ENCODE measurements at regions not wholly inside any gene's neighbourhood (a gene's known extent, or its start where the extent isn't known, plus 50 kb on each side); places are given as distances from the start of the nearest gene placed in this dataset.

GRCh38 chr4:171461191-171461590, 352.0 kb upstream of the GALNTL6 start:
- Histone ChIP-seq H3K4me2 (ENCODE audit: low read length) (no peak overlapping the region), H3K9ac (ENCODE audit: low read length) (no peak overlapping the region), H3K27ac (ENCODE audit: low read depth, low read length) (no peak overlapping the region), H3K9me3 (ENCODE audit: insufficient read depth, low read depth, low read length) (peaks cover 3% of the 10 kb centered on the region), H3K79me2 (ENCODE audit: insufficient read depth, low read length) (no peaks in the 10 kb centered on the region), H2AFZ (ENCODE audit: low read depth, low read length) (no peak overlapping the region), H4K20me1 (ENCODE audit: insufficient read depth, low read length) (no peaks in the 10 kb centered on the region), H3K4me3 (ENCODE audit: insufficient read depth, low read depth, low read length) (no peak overlapping the region), H3K27me3 (ENCODE audit: insufficient read depth, low read length) (no peaks in the 10 kb centered on the region), H3K36me3 (ENCODE audit: insufficient read depth, low read length) (no peaks in the 10 kb centered on the region), H3K4me1 (ENCODE audit: insufficient read depth, low read length) (no peaks in the 10 kb centered on the region)
- no peak for FAIRE-seq
- no peak for TF ChIP-seq EZH2 (IDR thresholded peaks at IDR 0.05; ENCODE audit: insufficient read depth, low read length)
- no peak for TF ChIP-seq CTCF (IDR thresholded peaks at IDR 0.05; ENCODE audit: insufficient read depth, low read depth, low read length)
- Mint-ChIP-seq H3K27ac (ENCODE audit: unreplicated experiment) (no peak overlapping the region), H3K4me3 (ENCODE audit: unreplicated experiment) (no peak overlapping the region), H3K27me3 (ENCODE audit: low read depth, unreplicated experiment) (no peaks in the 10 kb centered on the region), H3K36me3 (ENCODE audit: low read depth, unreplicated experiment) (no peaks in the 10 kb centered on the region), H3K4me1 (ENCODE audit: low read depth, unreplicated experiment) (no peaks in the 10 kb centered on the region), H3K9me3 (ENCODE audit: unreplicated experiment) (no peaks in the 10 kb centered on the region)
- no peak for DNase-seq (ENCODE audit: low read depth)

- Mint-ChIP-seq H3K27me3 (ENCODE audit: low read depth, unreplicated experiment) (no peaks in the 10 kb centered on the region), H3K4me1 (ENCODE audit: low read depth, unreplicated experiment) (no peaks in the 10 kb centered on the region), H3K4me3 (ENCODE audit: unreplicated experiment) (no peak overlapping the region), H3K27ac (ENCODE audit: unreplicated experiment) (no peak overlapping the region), H3K36me3 (ENCODE audit: low read depth, unreplicated experiment) (no peaks in the 10 kb centered on the region), H3K9me3 (ENCODE audit: unreplicated experiment) (no peaks in the 10 kb centered on the region)
- H3K36me3 ChIP-seq (ENCODE audit: insufficient read depth, low read length), result no peaks in the 10 kb centered on the region
- H3K4me1 ChIP-seq (ENCODE audit: insufficient read depth, low read length), result no peaks in the 10 kb centered on the region
- H2AFZ ChIP-seq (ENCODE audit: low read depth, low read length), result no peak overlapping the region
- TF ChIP-seq EZH2 (IDR thresholded peaks at IDR 0.05; ENCODE audit: insufficient read depth, low read length), result no peak
- no peak for TF ChIP-seq CTCF (IDR thresholded peaks at IDR 0.05; ENCODE audit: insufficient read depth, low read depth, low read length)
- DNase-seq (ENCODE audit: low read depth) (no peak), FAIRE-seq (no peak)
- no peak overlapping the region for H3K27ac ChIP-seq (ENCODE audit: low read depth, low read length)
- H3K79me2 ChIP-seq (ENCODE audit: insufficient read depth, low read length), result no peaks in the 10 kb centered on the region
- no peaks in the 10 kb centered on the region for H3K27me3 ChIP-seq (ENCODE audit: insufficient read depth, low read length)
- no peaks in the 10 kb centered on the region for H4K20me1 ChIP-seq (ENCODE audit: insufficient read depth, low read length)
- H3K9me3 ChIP-seq (ENCODE audit: insufficient read depth, low read depth, low read length), result no peaks in the 10 kb centered on the region
- no peak overlapping the region for H3K4me3 ChIP-seq (ENCODE audit: insufficient read depth, low read depth, low read length)
- no peak overlapping the region for H3K4me2 ChIP-seq (ENCODE audit: low read length)
- no peak overlapping the region for H3K9ac ChIP-seq (ENCODE audit: low read length)
Observed at GRCh38 chr4:171448919-171449481, 364.2 kb upstream of the GALNTL6 start.

- Histone ChIP-seq H3K4me1 (ENCODE audit: insufficient read depth, low read length) (no peaks in the 10 kb centered on the region), H3K27me3 (ENCODE audit: insufficient read depth, low read length) (no peaks in the 10 kb centered on the region), H3K4me3 (ENCODE audit: insufficient read depth, low read depth, low read length) (no peak overlapping the region), H4K20me1 (ENCODE audit: insufficient read depth, low read length) (no peaks in the 10 kb centered on the region), H3K27ac (ENCODE audit: low read depth, low read length) (no peak overlapping the region), H3K9me3 (ENCODE audit: insufficient read depth, low read depth, low read length) (no peaks in the 10 kb centered on the region), H3K9ac (ENCODE audit: low read length) (no peak overlapping the region), H3K4me2 (ENCODE audit: low read length) (no peak overlapping the region), H3K79me2 (ENCODE audit: insufficient read depth, low read length) (no peaks in the 10 kb centered on the region), H3K36me3 (ENCODE audit: insufficient read depth, low read length) (no peaks in the 10 kb centered on the region), H2AFZ (ENCODE audit: low read depth, low read length) (no peak overlapping the region)
- DNase-seq (ENCODE audit: low read depth), result no peak
- no peak for FAIRE-seq
- Mint-ChIP-seq H3K4me1 (ENCODE audit: low read depth, unreplicated experiment) (no peaks in the 10 kb centered on the region), H3K4me3 (ENCODE audit: unreplicated experiment) (no peak overlapping the region), H3K9me3 (ENCODE audit: unreplicated experiment) (no peaks in the 10 kb centered on the region), H3K27ac (ENCODE audit: unreplicated experiment) (no peak overlapping the region), H3K27me3 (ENCODE audit: low read depth, unreplicated experiment) (no peaks in the 10 kb centered on the region), H3K36me3 (ENCODE audit: low read depth, unreplicated experiment) (no peaks in the 10 kb centered on the region)
- TF ChIP-seq CTCF (IDR thresholded peaks at IDR 0.05; ENCODE audit: insufficient read depth, low read depth, low read length), result no peak
- no peak for TF ChIP-seq EZH2 (IDR thresholded peaks at IDR 0.05; ENCODE audit: insufficient read depth, low read length)
Observed at GRCh38 chr4:171448358-171448757, 364.8 kb upstream of the GALNTL6 start.

All from astrocyte (in vitro differentiated cells and primary cell).